ENCODE measurements at regions not wholly inside any gene's neighbourhood (a gene's known extent, or its start where the extent isn't known, plus 50 kb on each side); places are given as distances from the start of the nearest gene placed in this dataset.
"Not testable (repeated sequence)": the region's sequence is repeated elsewhere in the genome, so short reads cannot be mapped to it uniquely, and the experiment has no call there.

- H3K36me3 ChIP-seq (ENCODE audit: insufficient read depth); H3K79me2 ChIP-seq (replicated peaks; ENCODE audit: insufficient read depth); H3K27me3 Mint-ChIP-seq (ENCODE audit: insufficient read depth, low read depth, poor library complexity); H3K27ac ChIP-seq (ENCODE audit: low read depth); H3K4me3 ChIP-seq; H3K4me1 Mint-ChIP-seq; H3K9me3 Mint-ChIP-seq; H3K36me3 Mint-ChIP-seq (ENCODE audit: low read depth); H3K27ac Mint-ChIP-seq; H4K20me1 ChIP-seq (replicated peaks; ENCODE audit: insufficient read depth); H3K4me2 ChIP-seq; H3K9me2 ChIP-seq (ENCODE audit: insufficient read depth); H3F3A ChIP-seq (replicated peaks; ENCODE audit: low read depth); H3K4me3 Mint-ChIP-seq; ATAC-seq; DNase-seq (ENCODE audit: low spot score); H3K27me3 ChIP-seq (ENCODE audit: insufficient read depth); H3K4me1 ChIP-seq (ENCODE audit: insufficient read depth); H2AFZ ChIP-seq: not testable (repeated sequence)
Observed at GRCh38 chr2:110002502-110002901, 104.0 kb downstream of the LIMS3 start.

GRCh38 chr2:110013388-110013787 is 102.2 kb downstream of the MALL start:
- not testable (repeated sequence) for H3K36me3 ChIP-seq (ENCODE audit: insufficient read depth); DNase-seq (ENCODE audit: low spot score); H3K27me3 Mint-ChIP-seq (ENCODE audit: insufficient read depth, low read depth, poor library complexity); H3F3A ChIP-seq (replicated peaks; ENCODE audit: low read depth); H3K27me3 ChIP-seq (ENCODE audit: insufficient read depth); H3K4me1 Mint-ChIP-seq; H3K4me1 ChIP-seq (ENCODE audit: insufficient read depth); ATAC-seq; H3K79me2 ChIP-seq (replicated peaks; ENCODE audit: insufficient read depth); H3K27ac Mint-ChIP-seq; H3K4me3 Mint-ChIP-seq; H3K9me2 ChIP-seq (ENCODE audit: insufficient read depth); H3K4me3 ChIP-seq; H2AFZ ChIP-seq; H3K27ac ChIP-seq (ENCODE audit: low read depth); H3K9me3 Mint-ChIP-seq; H4K20me1 ChIP-seq (replicated peaks; ENCODE audit: insufficient read depth); H3K4me2 ChIP-seq; H3K36me3 Mint-ChIP-seq (ENCODE audit: low read depth)

GRCh38 chr2:110016381-110017092 is 99.1 kb downstream of the MALL start:
- not testable (repeated sequence) for H3K27ac ChIP-seq (ENCODE audit: low read depth); H3K36me3 ChIP-seq (ENCODE audit: insufficient read depth); H3K4me3 Mint-ChIP-seq; H3K4me2 ChIP-seq; H3K4me1 ChIP-seq (ENCODE audit: insufficient read depth); H4K20me1 ChIP-seq (replicated peaks; ENCODE audit: insufficient read depth); H3K27me3 ChIP-seq (ENCODE audit: insufficient read depth); H3K79me2 ChIP-seq (replicated peaks; ENCODE audit: insufficient read depth); H3K27me3 Mint-ChIP-seq (ENCODE audit: insufficient read depth, low read depth, poor library complexity); H3K27ac Mint-ChIP-seq; H3F3A ChIP-seq (replicated peaks; ENCODE audit: low read depth); H3K9me2 ChIP-seq (ENCODE audit: insufficient read depth); H3K36me3 Mint-ChIP-seq (ENCODE audit: low read depth); H3K4me1 Mint-ChIP-seq; H3K4me3 ChIP-seq; H2AFZ ChIP-seq; H3K9me3 Mint-ChIP-seq; ATAC-seq; DNase-seq (ENCODE audit: low spot score)

GRCh38 chr2:110020269-110020668 is 95.4 kb downstream of the MALL start:
- not testable (repeated sequence) for H3K36me3 ChIP-seq (ENCODE audit: insufficient read depth); H3K27me3 ChIP-seq (ENCODE audit: insufficient read depth); H3K27ac Mint-ChIP-seq; H3K27me3 Mint-ChIP-seq (ENCODE audit: insufficient read depth, low read depth, poor library complexity); H2AFZ ChIP-seq; H3K79me2 ChIP-seq (replicated peaks; ENCODE audit: insufficient read depth); H4K20me1 ChIP-seq (replicated peaks; ENCODE audit: insufficient read depth); H3K4me2 ChIP-seq; H3K4me1 Mint-ChIP-seq; ATAC-seq; H3K36me3 Mint-ChIP-seq (ENCODE audit: low read depth); H3F3A ChIP-seq (replicated peaks; ENCODE audit: low read depth); H3K9me3 Mint-ChIP-seq; H3K4me3 Mint-ChIP-seq; H3K4me3 ChIP-seq; H3K4me1 ChIP-seq (ENCODE audit: insufficient read depth); DNase-seq (ENCODE audit: low spot score); H3K9me2 ChIP-seq (ENCODE audit: insufficient read depth); H3K27ac ChIP-seq (ENCODE audit: low read depth)

- H2AFZ ChIP-seq; H3K27ac ChIP-seq (ENCODE audit: low read depth); H3K9me3 Mint-ChIP-seq; H3K9me2 ChIP-seq (ENCODE audit: insufficient read depth); H3K36me3 ChIP-seq (ENCODE audit: insufficient read depth); H3K27me3 ChIP-seq (ENCODE audit: insufficient read depth); DNase-seq (ENCODE audit: low spot score); H3K4me2 ChIP-seq; H3K27me3 Mint-ChIP-seq (ENCODE audit: insufficient read depth, low read depth, poor library complexity); H3F3A ChIP-seq (replicated peaks; ENCODE audit: low read depth); H3K36me3 Mint-ChIP-seq (ENCODE audit: low read depth); H3K4me1 Mint-ChIP-seq; H3K4me3 Mint-ChIP-seq; H3K4me1 ChIP-seq (ENCODE audit: insufficient read depth); H3K4me3 ChIP-seq; H4K20me1 ChIP-seq (replicated peaks; ENCODE audit: insufficient read depth); H3K79me2 ChIP-seq (replicated peaks; ENCODE audit: insufficient read depth); H3K27ac Mint-ChIP-seq: not testable (repeated sequence)
- peak; percentile 33 for ATAC-seq
Observed at GRCh38 chr2:110022278-110022677, 93.3 kb downstream of the MALL start.

- ATAC-seq, H3K4me1 Mint-ChIP-seq: not testable (repeated sequence)
Observed at GRCh38 chr2:110026126-110026785, 89.4 kb downstream of the MALL start.

More at GRCh38 chr2:110026126-110026785, 89.4 kb downstream of the MALL start:
- not testable (repeated sequence) for H3K36me3 Mint-ChIP-seq (ENCODE audit: low read depth); H3K27me3 ChIP-seq (ENCODE audit: insufficient read depth); H3K27ac Mint-ChIP-seq; H3K36me3 ChIP-seq (ENCODE audit: insufficient read depth); H3K4me3 ChIP-seq; H3K4me2 ChIP-seq; H4K20me1 ChIP-seq (replicated peaks; ENCODE audit: insufficient read depth); H2AFZ ChIP-seq; H3K9me2 ChIP-seq (ENCODE audit: insufficient read depth); H3K27me3 Mint-ChIP-seq (ENCODE audit: insufficient read depth, low read depth, poor library complexity); H3K79me2 ChIP-seq (replicated peaks; ENCODE audit: insufficient read depth); H3F3A ChIP-seq (replicated peaks; ENCODE audit: low read depth); DNase-seq (ENCODE audit: low spot score); H3K9me3 Mint-ChIP-seq; H3K27ac ChIP-seq (ENCODE audit: low read depth); H3K4me3 Mint-ChIP-seq; H3K4me1 ChIP-seq (ENCODE audit: insufficient read depth)
